ENCODE measurements at regions not wholly inside any gene's neighbourhood (a gene's known extent, or its start where the extent isn't known, plus 50 kb on each side); places are given as distances from the start of the nearest gene placed in this dataset.

- Histone ChIP-seq H3K27me3 (ENCODE audit: insufficient read depth) (no peaks in the 10 kb centered on the region), H3K27ac (ENCODE audit: low read depth in 2 of 2, low read length in 1 of 2) (no peak overlapping the region), H4K20me1 (ENCODE audit: insufficient read depth) (no peaks in the 10 kb centered on the region), H3K9me2 (no peaks in the 10 kb centered on the region), H3F3A (replicated peaks; ENCODE audit: insufficient read depth) (peaks cover 10% of the 10 kb centered on the region), H3K79me2 (ENCODE audit: insufficient read depth) (no peaks in the 10 kb centered on the region), H3K9ac (no peak overlapping the region), H3K9me3 (peaks cover 36% of the 10 kb centered on the region), H3K4me1 (ENCODE audit: control insufficient read depth in 1 of 2, insufficient read depth in 2 of 2, low read depth in 1 of 2, low read length in 1 of 2) (no peaks in the 10 kb centered on the region), H3K36me3 (replicated peaks in 1 of 2; ENCODE audit: control insufficient read depth in 1 of 2, insufficient read depth in 2 of 2, low read length in 1 of 2) (peaks cover 0 to 44% of the 10 kb centered on the region in 2 experiments), H3K4me2 (no peak overlapping the region), H2AFZ (ENCODE audit: low read depth) (no peak overlapping the region), H3K4me3 (ENCODE audit: low read depth in 2 of 2, low read length in 1 of 2) (no peak overlapping the region)
- no peak for DNase-seq
- TF ChIP-seq CHD2 (IDR thresholded peaks at IDR 0.05; ENCODE audit: low read length, partially characterized antibody) (no peak), EZH2phosphoT487 (IDR thresholded peaks at IDR 0.05; ENCODE audit: borderline replicate concordance, low read depth) (no peak), NRF1 (IDR thresholded peaks at IDR 0.05; ENCODE audit: low read depth, low read length) (no peak), POLR2AphosphoS5 (IDR thresholded peaks at IDR 0.05; ENCODE audit: low read depth, low read length) (no peak)
- ChIA-PET CTCF (no interaction called here), POLR2A (no interaction called here)
Observed at GRCh38 chr2:57100436-57100835, 916.6 kb downstream of the CCDC85A start.

GRCh38 chr2:57105694-57106093, 921.9 kb downstream of the CCDC85A start:
- Histone ChIP-seq H2AFZ (ENCODE audit: low read depth) (no peak overlapping the region), H3K9me3 (peaks cover 32% of the 10 kb centered on the region), H4K20me1 (ENCODE audit: insufficient read depth) (no peaks in the 10 kb centered on the region), H3K4me3 (ENCODE audit: low read depth in 2 of 2, low read length in 1 of 2) (no peak overlapping the region), H3K36me3 (replicated peaks in 1 of 2; ENCODE audit: control insufficient read depth in 1 of 2, insufficient read depth in 2 of 2, low read length in 1 of 2) (peaks cover 0 to 38% of the 10 kb centered on the region in 2 experiments), H3K27me3 (ENCODE audit: insufficient read depth) (no peaks in the 10 kb centered on the region), H3K9ac (no peak overlapping the region), H3K4me2 (no peak overlapping the region), H3F3A (replicated peaks; ENCODE audit: insufficient read depth) (no peaks in the 10 kb centered on the region), H3K4me1 (ENCODE audit: control insufficient read depth in 1 of 2, insufficient read depth in 2 of 2, low read depth in 1 of 2, low read length in 1 of 2) (no peaks in the 10 kb centered on the region), H3K9me2 (no peaks in the 10 kb centered on the region), H3K79me2 (ENCODE audit: insufficient read depth) (no peaks in the 10 kb centered on the region), H3K27ac (ENCODE audit: low read depth in 2 of 2, low read length in 1 of 2) (no peak overlapping the region)
- WGBS (ENCODE audit: low lambda C conversion rate): 51% methylated on average over 3 of the region's 4 CpGs
- TF ChIP-seq USF1 (IDR thresholded peaks at IDR 0.05; ENCODE audit: borderline replicate concordance, low read depth): no peak
- TF ChIP-seq EP300 (IDR thresholded peaks at IDR 0.05; ENCODE audit: borderline replicate concordance in 1 of 2, low read depth in 1 of 2, low read length in 1 of 2): no peak
- TF ChIP-seq MAX (IDR thresholded peaks at IDR 0.05; ENCODE audit: low read depth): no peak
- no peak for TF ChIP-seq MEF2A (IDR thresholded peaks at IDR 0.05; ENCODE audit: borderline replicate concordance, low read depth)
- TF ChIP-seq SIN3A (IDR thresholded peaks at IDR 0.05; ENCODE audit: borderline replicate concordance, low read depth, low read length): no peak
- no peak for TF ChIP-seq TAF1 (IDR thresholded peaks at IDR 0.05; ENCODE audit: borderline replicate concordance, low read depth, low read length)
- TF ChIP-seq ELF1 (IDR thresholded peaks at IDR 0.05): no peak
- no peak for TF ChIP-seq FOXJ3 (CRISPR knock-in tag; IDR thresholded peaks at IDR 0.05)
- TF ChIP-seq RFX5 (IDR thresholded peaks at IDR 0.05; ENCODE audit: low read length): no peak
- no peak for TF ChIP-seq NFIC (IDR thresholded peaks at IDR 0.05; ENCODE audit: borderline replicate concordance)
- no peak for TF ChIP-seq RAD21 (IDR thresholded peaks at IDR 0.05; ENCODE audit: low read length)
- no peak for TF ChIP-seq RXRA (IDR thresholded peaks at IDR 0.05; ENCODE audit: borderline replicate concordance, low read depth)
- TF ChIP-seq, protein P1, sequence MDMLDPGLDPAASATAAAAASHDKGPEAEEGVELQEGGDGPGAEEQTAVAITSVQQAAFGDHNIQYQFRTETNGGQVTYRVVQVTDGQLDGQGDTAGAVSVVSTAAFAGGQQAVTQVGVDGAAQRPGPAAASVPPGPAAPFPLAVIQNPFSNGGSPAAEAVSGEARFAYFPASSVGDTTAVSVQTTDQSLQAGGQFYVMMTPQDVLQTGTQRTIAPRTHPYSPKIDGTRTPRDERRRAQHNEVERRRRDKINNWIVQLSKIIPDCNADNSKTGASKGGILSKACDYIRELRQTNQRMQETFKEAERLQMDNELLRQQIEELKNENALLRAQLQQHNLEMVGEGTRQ (IDR thresholded peaks at IDR 0.05; ENCODE audit: borderline replicate concordance, low read depth, low read length): no peak
- TF ChIP-seq TCF12 (IDR thresholded peaks at IDR 0.05): no peak
- no peak for TF ChIP-seq GATA2 (CRISPR knock-in tag; IDR thresholded peaks at IDR 0.05)
- TF ChIP-seq FOXM1 (IDR thresholded peaks at IDR 0.05; ENCODE audit: low read depth): no peak
- no peak for TF ChIP-seq REST (IDR thresholded peaks at IDR 0.05; ENCODE audit: low read depth, low read length)
- no peak for TF ChIP-seq ZBTB33 (IDR thresholded peaks at IDR 0.05; ENCODE audit: borderline replicate concordance, low read depth)
- POLR2A ChIA-PET: no interaction called here
- DNase-seq: no peak
- CTCF ChIA-PET: no interaction called here
